GM12891 (cell line): ENCODE measurements at regions not wholly inside any gene's neighbourhood (a gene's known extent, or its start where the extent isn't known, plus 50 kb on each side); places are given as distances from the start of the nearest gene placed in this dataset.

Experiments used
- DNase-seq: peaks from one replicate; pipeline ENCODE4 v3.0.0; 2011; ENCODE audit warnings: low spot score; ENCODE audit not compliant: insufficient read length
- FAIRE-seq: peaks from 2 replicates; lab custom pipeline; 2011; peaks lifted over from hg19 to GRCh38; lab: Jason Lieb, UNC
- PAX5 ChIP-seq: IDR thresholded peaks from 2 replicates; pipeline ENCODE4 v1.6.1; 2011; ENCODE audit warnings: low read length, moderate library complexity, mild to moderate bottlenecking; ENCODE audit not compliant: insufficient read depth, severe bottlenecking
- POLR2A ChIP-seq: IDR thresholded peaks from 2 replicates; pipeline ENCODE4 v1.6.1; 2011; ENCODE audit warnings: low read depth, low read length, control low read depth
- POLR2AphosphoS5 ChIP-seq: IDR thresholded peaks from 2 replicates; pipeline ENCODE4 v1.6.1; 2011; ENCODE audit warnings: low read depth, low read length, control low read depth
- POU2F2 ChIP-seq: IDR thresholded peaks from 2 replicates; pipeline ENCODE4 v1.6.1; 2011; ENCODE audit warnings: low read depth, mild to moderate bottlenecking, control low read depth, low read length, moderate library complexity
- SPI1 ChIP-seq: IDR thresholded peaks from 2 replicates; pipeline ENCODE4 v1.6.1; 2011; ENCODE audit warnings: low read depth, low read length, control low read depth
- TAF1 ChIP-seq: IDR thresholded peaks from 2 replicates; pipeline ENCODE4 v1.6.1; 2011; ENCODE audit warnings: low read depth, low read length, control low read depth

- FAIRE-seq = no peak
- TF ChIP-seq TAF1 (no peak), PAX5 (no peak), POLR2A (no peak), POU2F2 (no peak), POLR2AphosphoS5 (no peak)
- no peak for DNase-seq
Observed at GRCh38 chr2:83615511-83615910, 843.6 kb downstream of the SUCLG1 start.

GRCh38 chr2:83613178-83613577 is 845.9 kb downstream of the SUCLG1 start:
- DNase-seq = no peak
- FAIRE-seq = no peak
- TF ChIP-seq POLR2AphosphoS5 (no peak), TAF1 (no peak), PAX5 (no peak), SPI1 (no peak), POLR2A (no peak), POU2F2 (no peak)

- TF ChIP-seq PAX5 = no peak
- no peak for TF ChIP-seq SPI1
- TF ChIP-seq TAF1 = no peak
- no peak for TF ChIP-seq POLR2A
- no peak for TF ChIP-seq POU2F2
- TF ChIP-seq POLR2AphosphoS5 = no peak
- FAIRE-seq (no peak), DNase-seq (no peak)
Observed at GRCh38 chr2:83602753-83603152, 856.3 kb downstream of the SUCLG1 start.

- DNase-seq (no peak), FAIRE-seq (no peak)
- TF ChIP-seq PAX5 = no peak
- no peak for TF ChIP-seq POLR2AphosphoS5
- no peak for TF ChIP-seq POLR2A
- no peak for TF ChIP-seq POU2F2
- TF ChIP-seq TAF1 = no peak
Observed at GRCh38 chr2:83596592-83597282, 862.3 kb downstream of the SUCLG1 start.

GRCh38 chr2:83595926-83596325 is 863.2 kb downstream of the SUCLG1 start:
- no peak for FAIRE-seq
- TF ChIP-seq POU2F2 = no peak
- no peak for TF ChIP-seq TAF1
- TF ChIP-seq SPI1 = no peak
- TF ChIP-seq POLR2AphosphoS5 = no peak
- no peak for TF ChIP-seq POLR2A
- TF ChIP-seq PAX5 = no peak

GRCh38 chr2:83595121-83595690 is 863.9 kb downstream of the SUCLG1 start:
- FAIRE-seq = no peak
- no peak for TF ChIP-seq POU2F2
- TF ChIP-seq POLR2AphosphoS5 = no peak
- TF ChIP-seq SPI1 = no peak
- TF ChIP-seq POLR2A = no peak
- TF ChIP-seq PAX5 = no peak
- no peak for TF ChIP-seq TAF1

More at GRCh38 chr2:83595926-83596325, 863.2 kb downstream of the SUCLG1 start:
- no peak for DNase-seq

GRCh38 chr2:83594241-83595120 is 864.6 kb downstream of the SUCLG1 start:
- DNase-seq = no peak
- FAIRE-seq = no peak
- no peak for TF ChIP-seq TAF1
- no peak for TF ChIP-seq POLR2AphosphoS5
- no peak for TF ChIP-seq POU2F2
- no peak for TF ChIP-seq POLR2A

More at GRCh38 chr2:83595121-83595690, 863.9 kb downstream of the SUCLG1 start:
- DNase-seq = no peak

- TF ChIP-seq SPI1 (no peak), POLR2AphosphoS5 (no peak), POU2F2 (no peak), TAF1 (no peak), POLR2A (no peak), PAX5 (no peak)
- no peak for DNase-seq
Observed at GRCh38 chr2:83587309-83587708, 871.8 kb downstream of the SUCLG1 start.

GRCh38 chr2:83585250-83585649 is 873.8 kb downstream of the SUCLG1 start:
- DNase-seq = no peak
- no peak for FAIRE-seq
- TF ChIP-seq POU2F2 (no peak), TAF1 (no peak), PAX5 (no peak), POLR2AphosphoS5 (no peak), SPI1 (no peak)

More at GRCh38 chr2:83587309-83587708, 871.8 kb downstream of the SUCLG1 start:
- no peak for FAIRE-seq
